ENCODE measurements at regions not wholly inside any gene's neighbourhood (a gene's known extent, or its start where the extent isn't known, plus 50 kb on each side); places are given as distances from the start of the nearest gene placed in this dataset.
"Not testable (repeated sequence)": the region's sequence is repeated elsewhere in the genome, so short reads cannot be mapped to it uniquely, and the experiment has no call there.

GRCh38 chr12:46553266-46553665 lies 180.7 kb upstream of the SLC38A2 start:
- Mint-ChIP-seq H3K27ac (no peak overlapping the region), H3K4me1 (ENCODE audit: low read depth) (peaks cover 44% of the 10 kb centered on the region), H3K27me3 (ENCODE audit: low read depth) (no peaks in the 10 kb centered on the region), H3K9me3 (peaks cover 17% of the 10 kb centered on the region), H3K36me3 (ENCODE audit: low read depth) (peaks cover 20% of the 10 kb centered on the region), H3K4me3 (no peak overlapping the region)
- no peak for DNase-seq (ENCODE audit: low spot score)

- Mint-ChIP-seq H3K4me3 (peak overlapping the region; percentile 61), H3K4me1 (ENCODE audit: low read depth) (peaks cover 58% of the 10 kb centered on the region), H3K27me3 (ENCODE audit: low read depth) (no peaks in the 10 kb centered on the region), H3K36me3 (ENCODE audit: low read depth) (peaks cover 26% of the 10 kb centered on the region), H3K9me3 (peaks cover 23% of the 10 kb centered on the region), H3K27ac (peak overlapping the region; percentile 93)
- DNase-seq (ENCODE audit: low spot score), result no peak
These were observed 177.8 kb upstream of the SLC38A2 start for GRCh38 chr12:46550266-46550879.

- peak overlapping the region; percentile 93 for H3K27ac Mint-ChIP-seq
- DNase-seq (ENCODE audit: low spot score), result peak; percentile 75
- peaks cover 55% of the 10 kb centered on the region for H3K4me1 Mint-ChIP-seq (ENCODE audit: low read depth)
- H3K9me3 Mint-ChIP-seq, result peaks cover 20% of the 10 kb centered on the region
- H3K4me3 Mint-ChIP-seq, result peak overlapping the region; percentile 61
- H3K36me3 Mint-ChIP-seq (ENCODE audit: low read depth), result peaks cover 22% of the 10 kb centered on the region
- no peaks in the 10 kb centered on the region for H3K27me3 Mint-ChIP-seq (ENCODE audit: low read depth)
These were observed 177.1 kb upstream of the SLC38A2 start for GRCh38 chr12:46549527-46550265.

GRCh38 chr12:46548605-46549071 lies 176.1 kb upstream of the SLC38A2 start:
- Mint-ChIP-seq H3K4me3 (peak overlapping the region; percentile 16), H3K9me3 (peaks cover 25% of the 10 kb centered on the region), H3K27ac (peak overlapping the region; percentile 93), H3K36me3 (ENCODE audit: low read depth) (peaks cover 30% of the 10 kb centered on the region), H3K4me1 (ENCODE audit: low read depth) (peaks cover 55% of the 10 kb centered on the region), H3K27me3 (ENCODE audit: low read depth) (no peaks in the 10 kb centered on the region)
- no peak for DNase-seq (ENCODE audit: low spot score)

- peaks cover 61% of the 10 kb centered on the region for H3K4me1 Mint-ChIP-seq (ENCODE audit: low read depth)
- peak overlapping the region; percentile 85 for H3K27ac Mint-ChIP-seq
- H3K36me3 Mint-ChIP-seq (ENCODE audit: low read depth), result peaks cover 37% of the 10 kb centered on the region
- peaks cover 31% of the 10 kb centered on the region for H3K9me3 Mint-ChIP-seq
- H3K4me3 Mint-ChIP-seq, result peak overlapping the region; percentile 22
- DNase-seq (ENCODE audit: low spot score), result no peak
- no peaks in the 10 kb centered on the region for H3K27me3 Mint-ChIP-seq (ENCODE audit: low read depth)
These were observed 175.1 kb upstream of the SLC38A2 start for GRCh38 chr12:46547421-46548354.

GRCh38 chr12:46546634-46547273 lies 174.2 kb upstream of the SLC38A2 start:
- peak overlapping the region; percentile 58 for H3K4me3 Mint-ChIP-seq
- peak overlapping the region; percentile 85 for H3K27ac Mint-ChIP-seq
- H3K9me3 Mint-ChIP-seq, result peaks cover 37% of the 10 kb centered on the region
- H3K27me3 Mint-ChIP-seq (ENCODE audit: low read depth), result no peaks in the 10 kb centered on the region
- H3K36me3 Mint-ChIP-seq (ENCODE audit: low read depth), result peaks cover 41% of the 10 kb centered on the region
- peaks cover 58% of the 10 kb centered on the region for H3K4me1 Mint-ChIP-seq (ENCODE audit: low read depth)
- DNase-seq (ENCODE audit: low spot score), result peak; percentile 54

- Mint-ChIP-seq H3K9me3 (peaks cover 41% of the 10 kb centered on the region), H3K4me1 (ENCODE audit: low read depth) (peaks cover 29% of the 10 kb centered on the region), H3K36me3 (ENCODE audit: low read depth) (peaks cover 42% of the 10 kb centered on the region)
- DNase-seq (ENCODE audit: low spot score); H3K27ac Mint-ChIP-seq; H3K27me3 Mint-ChIP-seq (ENCODE audit: low read depth); H3K4me3 Mint-ChIP-seq: not testable (repeated sequence)
These were observed 170.8 kb upstream of the SLC38A2 start for GRCh38 chr12:46543378-46543795.

- H3K27ac Mint-ChIP-seq, result no peak overlapping the region
- H3K4me1 Mint-ChIP-seq (ENCODE audit: low read depth), result peaks cover 22% of the 10 kb centered on the region
- H3K27me3 Mint-ChIP-seq (ENCODE audit: low read depth), result no peaks in the 10 kb centered on the region
- no peak overlapping the region for H3K4me3 Mint-ChIP-seq
- peaks cover 24% of the 10 kb centered on the region for H3K9me3 Mint-ChIP-seq
- DNase-seq (ENCODE audit: low spot score), result no peak
- H3K36me3 Mint-ChIP-seq (ENCODE audit: low read depth), result peaks cover 26% of the 10 kb centered on the region
These were observed 166.4 kb upstream of the SLC38A2 start for GRCh38 chr12:46538976-46539375.

- Mint-ChIP-seq H3K4me3 (no peak overlapping the region), H3K4me1 (ENCODE audit: low read depth) (peaks cover 20% of the 10 kb centered on the region), H3K36me3 (ENCODE audit: low read depth) (peaks cover 18% of the 10 kb centered on the region), H3K27me3 (ENCODE audit: low read depth) (no peaks in the 10 kb centered on the region), H3K27ac (no peak overlapping the region), H3K9me3 (peaks cover 15% of the 10 kb centered on the region)
- no peak for DNase-seq (ENCODE audit: low spot score)
These were observed 164.9 kb upstream of the SLC38A2 start for GRCh38 chr12:46537387-46537955.

- Mint-ChIP-seq H3K9me3 (peaks cover 14% of the 10 kb centered on the region), H3K4me1 (ENCODE audit: low read depth) (peaks cover 20% of the 10 kb centered on the region), H3K36me3 (ENCODE audit: low read depth) (peaks cover 15% of the 10 kb centered on the region)
- H3K27ac Mint-ChIP-seq; H3K4me3 Mint-ChIP-seq; DNase-seq (ENCODE audit: low spot score); H3K27me3 Mint-ChIP-seq (ENCODE audit: low read depth): not testable (repeated sequence)
These were observed 163.7 kb upstream of the SLC38A2 start for GRCh38 chr12:46536316-46536715.

GRCh38 chr12:46535907-46536306 lies 163.3 kb upstream of the SLC38A2 start:
- Mint-ChIP-seq H3K27me3 (ENCODE audit: low read depth) (no peaks in the 10 kb centered on the region), H3K4me3 (no peak overlapping the region), H3K27ac (no peak overlapping the region), H3K4me1 (ENCODE audit: low read depth) (peaks cover 20% of the 10 kb centered on the region), H3K9me3 (peaks cover 11% of the 10 kb centered on the region), H3K36me3 (ENCODE audit: low read depth) (peaks cover 13% of the 10 kb centered on the region)
- DNase-seq (ENCODE audit: low spot score), result no peak

GRCh38 chr12:46535376-46535775 lies 162.8 kb upstream of the SLC38A2 start:
- Mint-ChIP-seq H3K27ac (no peak overlapping the region), H3K36me3 (ENCODE audit: low read depth) (peaks cover 9% of the 10 kb centered on the region), H3K27me3 (ENCODE audit: low read depth) (no peaks in the 10 kb centered on the region), H3K9me3 (peaks cover 11% of the 10 kb centered on the region), H3K4me1 (ENCODE audit: low read depth) (peaks cover 20% of the 10 kb centered on the region), H3K4me3 (no peak overlapping the region)
- no peak for DNase-seq (ENCODE audit: low spot score)

- H3K9me3 Mint-ChIP-seq, result peaks cover 14% of the 10 kb centered on the region
- H3K27me3 Mint-ChIP-seq (ENCODE audit: low read depth), result no peaks in the 10 kb centered on the region
- DNase-seq (ENCODE audit: low spot score), result no peak
- peaks cover 10% of the 10 kb centered on the region for H3K36me3 Mint-ChIP-seq (ENCODE audit: low read depth)
- H3K4me3 Mint-ChIP-seq, result no peak overlapping the region
- peaks cover 20% of the 10 kb centered on the region for H3K4me1 Mint-ChIP-seq (ENCODE audit: low read depth)
- no peak overlapping the region for H3K27ac Mint-ChIP-seq
These were observed 161.8 kb upstream of the SLC38A2 start for GRCh38 chr12:46534327-46534840.

Data from T-helper 2 cell treated with Interferon-gamma antibody and Interleukin-4, amounts not matched to agents 5 μg/mL and 100 μg/mL, for 36 hours (primary cell).